Activated CD4-positive, alpha-beta T cell treated with anti-CD3 and anti-CD28 coated beads, Interleukin-2, Interleukin-4, amounts not matched to agents 100 ng/mL and 50 ng/mL, durations not matched to agents 16 hours and 8 hours (primary cell): ENCODE measurements at regions not wholly inside any gene's neighbourhood (a gene's known extent, or its start where the extent isn't known, plus 50 kb on each side); places are given as distances from the start of the nearest gene placed in this dataset.
"Not testable (repeated sequence)": the region's sequence is repeated elsewhere in the genome, so short reads cannot be mapped to it uniquely, and the experiment has no call there.

Source experiments
- DNase-seq: peaks from one replicate; pipeline ENCODE4 v3.0.0-alpha.2; 2020; ENCODE audit warnings: low spot score

GRCh38 chr1:83386946-83387345 is 612.0 kb downstream of the TTLL7 start:
- DNase-seq: not testable (repeated sequence)

- not testable (repeated sequence) for DNase-seq
These were observed 615.8 kb downstream of the TTLL7 start for GRCh38 chr1:83383107-83383506.

DNA sequence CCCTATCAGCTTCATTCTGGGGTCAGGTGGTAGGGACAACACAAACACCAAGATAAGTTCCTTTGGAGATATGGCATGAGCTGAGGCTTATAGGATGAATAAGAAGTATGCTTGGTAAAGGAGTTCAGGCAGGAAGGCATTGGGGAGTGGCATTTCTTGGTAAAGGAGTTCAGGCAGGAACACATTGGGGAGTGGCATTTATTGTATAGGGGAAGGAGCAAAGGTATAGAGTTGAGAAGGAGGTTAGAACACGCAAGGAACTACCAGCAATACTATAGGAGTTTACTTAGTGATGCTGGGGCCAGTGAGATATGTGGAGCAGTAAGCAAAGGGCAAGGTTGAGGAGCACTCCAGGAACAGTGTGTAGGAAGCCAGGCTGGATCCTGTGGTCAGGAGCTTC is 625.9 kb downstream of the TTLL7 start:
- not testable (repeated sequence) for DNase-seq

- DNase-seq: not testable (repeated sequence)
These were observed 629.1 kb downstream of the TTLL7 start for GRCh38 chr1:83369853-83370252.

DNA sequence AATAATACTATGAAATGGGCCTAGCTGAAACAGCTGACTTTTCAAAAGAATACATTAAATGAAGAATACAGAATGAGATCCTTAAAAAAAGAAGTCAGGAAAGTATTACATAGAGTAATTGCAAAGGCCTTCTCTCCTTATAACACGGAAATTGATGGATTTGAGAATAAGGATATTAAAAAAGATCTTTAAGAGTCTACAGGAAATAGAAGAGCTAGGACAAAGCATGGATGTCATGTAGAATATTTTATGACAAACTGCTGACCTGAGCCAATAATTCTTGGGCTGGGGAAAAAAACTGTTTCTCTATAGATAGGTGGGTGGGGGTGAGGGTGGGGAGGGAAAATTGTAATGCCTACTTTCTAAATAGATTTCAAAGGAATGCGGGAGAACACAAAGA is 633.6 kb downstream of the TTLL7 start:
- DNase-seq: not testable (repeated sequence)

DNA sequence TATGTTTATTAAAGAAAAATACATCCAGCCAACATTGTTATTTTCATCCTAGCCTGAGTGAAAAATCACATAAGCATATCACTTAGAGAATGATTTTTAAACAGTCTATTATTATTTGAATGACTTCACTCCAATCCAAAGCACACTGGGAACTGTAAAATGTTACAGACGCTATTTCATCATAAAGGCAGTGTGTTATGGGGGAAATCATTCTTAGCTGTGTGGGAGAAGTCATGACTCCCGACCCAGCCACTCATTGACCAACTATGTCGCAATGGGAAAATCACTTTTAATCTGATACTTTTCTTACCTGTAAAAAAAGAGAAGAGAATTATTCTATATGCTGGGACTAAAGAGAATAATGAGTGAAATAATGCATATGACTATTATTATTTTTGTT is 653.6 kb downstream of the TTLL7 start:
- DNase-seq: not testable (repeated sequence)

GRCh38 chr1:83343767-83344166 is 655.2 kb downstream of the TTLL7 start:
- not testable (repeated sequence) for DNase-seq

DNA sequence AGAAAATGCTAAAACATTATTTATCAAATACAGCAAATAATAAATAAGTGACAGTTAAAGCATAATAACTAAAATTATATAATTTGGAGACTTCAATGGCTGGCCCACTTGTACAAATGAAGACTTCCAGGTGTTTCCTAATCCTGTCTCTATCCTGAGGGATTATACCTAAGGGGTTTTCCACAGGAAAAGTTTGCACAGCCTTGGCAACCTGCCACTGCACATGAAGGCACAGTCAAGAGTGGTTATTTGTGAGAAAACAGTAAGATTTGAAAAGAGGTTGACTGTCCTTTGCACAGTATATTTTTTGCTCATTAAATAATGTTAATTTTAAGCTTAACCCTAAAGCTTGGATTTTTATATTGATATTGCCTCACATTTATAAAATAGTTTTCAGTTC is 655.9 kb downstream of the TTLL7 start:
- DNase-seq: not testable (repeated sequence)

- not testable (repeated sequence) for DNase-seq
These were observed 666.6 kb downstream of the TTLL7 start for GRCh38 chr1:83332308-83332707.

GRCh38 chr1:83318366-83318765 is 680.6 kb downstream of the TTLL7 start:
- DNase-seq: no peak

- not testable (repeated sequence) for DNase-seq
These were observed 683.5 kb downstream of the TTLL7 start for GRCh38 chr1:83315446-83315845.

DNA sequence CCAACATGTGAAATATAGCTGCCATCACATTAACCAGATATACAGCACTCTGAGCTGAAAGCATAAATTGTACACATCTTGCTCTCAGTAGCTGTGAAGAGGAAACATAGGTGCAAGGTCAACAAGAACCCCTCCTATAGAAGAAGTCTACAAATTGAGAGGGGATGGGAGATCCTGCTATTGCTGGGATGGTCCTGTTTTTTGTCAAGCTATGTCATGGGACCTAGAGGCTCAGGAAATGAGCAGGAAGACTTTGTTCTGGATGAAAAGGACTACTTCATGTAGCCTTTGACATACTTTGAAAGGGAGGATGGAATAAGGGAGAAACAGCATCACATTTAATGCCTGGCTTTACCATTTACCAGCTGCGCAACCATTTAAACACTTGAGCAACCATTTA is 688.8 kb downstream of the TTLL7 start:
- DNase-seq: not testable (repeated sequence)

DNA sequence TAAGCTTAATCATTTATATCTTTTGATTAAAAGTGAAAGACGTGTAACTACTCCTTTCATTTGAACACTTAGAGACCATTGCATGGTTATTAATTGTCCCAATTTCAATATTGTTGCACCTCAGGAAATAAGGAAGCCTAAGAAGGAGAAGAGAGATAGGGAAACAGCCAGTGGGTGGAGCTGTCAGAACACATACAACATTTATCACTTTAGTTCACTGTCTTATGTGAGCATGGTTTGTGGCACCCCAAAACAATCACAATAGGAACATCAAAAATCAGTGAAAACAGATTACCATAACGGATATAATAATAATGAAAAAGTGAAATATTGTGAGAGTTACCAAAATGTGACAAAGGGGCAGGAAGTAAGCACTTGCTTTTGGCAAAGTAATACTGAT is 689.9 kb downstream of the TTLL7 start:
- DNase-seq: not testable (repeated sequence)

GRCh38 chr1:83306811-83307210 is 692.1 kb downstream of the TTLL7 start:
- not testable (repeated sequence) for DNase-seq

DNA sequence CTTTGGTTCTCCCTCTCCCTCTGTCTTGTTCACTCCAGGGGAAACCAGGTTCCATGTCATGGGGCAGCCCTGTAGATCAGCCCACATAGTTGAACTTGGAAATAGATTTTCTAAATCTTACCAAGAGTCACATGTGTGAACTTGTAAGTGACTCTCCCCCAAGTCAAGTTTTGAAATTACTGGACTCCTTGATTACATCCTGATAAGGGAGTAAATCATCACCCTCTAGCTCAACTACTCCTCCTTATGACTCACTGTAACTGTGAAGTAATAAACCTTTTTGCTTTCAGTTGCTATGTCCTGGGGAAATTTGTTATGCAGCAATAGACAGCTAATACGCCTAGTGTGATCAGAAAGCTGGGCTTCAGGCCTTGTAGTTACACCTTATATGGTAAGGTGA is 703.3 kb downstream of the TTLL7 start:
- DNase-seq: peak; percentile 28

GRCh38 chr1:83287391-83287790 is 711.5 kb downstream of the TTLL7 start:
- not testable (repeated sequence) for DNase-seq

DNA sequence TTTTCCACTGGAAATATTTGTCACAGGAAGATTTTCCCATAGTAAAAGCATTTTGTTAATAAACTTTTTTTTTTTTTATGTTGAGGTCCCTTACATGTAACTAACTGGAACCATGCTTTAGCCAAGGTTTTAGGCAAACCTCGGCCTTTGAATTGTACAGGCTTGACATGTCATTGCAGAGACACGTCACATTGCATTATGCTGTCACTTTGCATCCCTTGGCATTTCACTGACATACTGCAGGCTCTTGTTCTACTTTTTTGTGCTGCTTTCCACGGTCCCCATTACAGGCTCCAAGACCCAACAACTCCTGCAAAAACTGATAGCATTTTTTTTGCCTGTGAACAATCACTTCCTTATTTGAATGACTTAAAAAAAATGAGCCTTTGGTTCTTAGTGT is 724.3 kb downstream of the TTLL7 start:
- DNase-seq: not testable (repeated sequence)

DNA sequence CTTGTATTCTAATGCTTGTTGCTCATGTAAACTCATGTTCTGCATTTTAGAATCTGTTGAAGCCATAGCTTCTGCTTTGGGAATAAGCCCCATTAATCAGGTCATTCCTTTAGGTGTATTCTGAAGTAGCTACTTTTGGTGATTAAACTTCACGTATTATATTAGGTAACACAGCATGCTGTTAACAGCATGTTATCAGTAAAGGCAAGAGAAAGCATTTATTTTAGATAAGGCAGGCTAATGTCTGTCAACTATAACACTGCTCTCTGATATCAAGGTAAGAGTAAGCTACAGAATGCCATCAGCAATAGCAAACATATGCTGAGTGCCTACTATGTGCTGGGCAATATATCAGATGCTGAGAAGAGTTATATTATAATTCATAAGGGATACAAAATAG is 726.4 kb downstream of the TTLL7 start:
- DNase-seq: not testable (repeated sequence)

DNA sequence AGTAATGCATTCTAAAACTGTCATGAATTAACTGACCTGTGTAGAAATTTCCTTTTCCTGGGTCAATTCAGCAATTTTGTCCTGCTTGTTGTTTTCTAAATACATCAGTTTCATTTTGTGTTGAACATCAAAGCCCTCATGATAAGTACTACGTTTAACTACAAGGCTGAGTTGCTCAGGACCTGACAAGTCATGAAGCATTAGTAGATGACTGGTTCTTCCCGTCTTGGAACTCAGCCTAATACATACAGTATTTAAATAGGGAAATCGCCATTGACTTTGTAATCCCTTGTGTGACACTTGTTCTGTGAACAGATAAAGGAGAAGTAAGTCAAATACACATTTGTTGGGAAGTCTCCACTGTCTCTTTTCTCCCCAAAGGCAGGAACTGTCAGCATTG is 727.1 kb downstream of the TTLL7 start:
- not testable (repeated sequence) for DNase-seq

GRCh38 chr1:83270801-83271200 is 728.1 kb downstream of the TTLL7 start:
- DNase-seq: not testable (repeated sequence)

DNA sequence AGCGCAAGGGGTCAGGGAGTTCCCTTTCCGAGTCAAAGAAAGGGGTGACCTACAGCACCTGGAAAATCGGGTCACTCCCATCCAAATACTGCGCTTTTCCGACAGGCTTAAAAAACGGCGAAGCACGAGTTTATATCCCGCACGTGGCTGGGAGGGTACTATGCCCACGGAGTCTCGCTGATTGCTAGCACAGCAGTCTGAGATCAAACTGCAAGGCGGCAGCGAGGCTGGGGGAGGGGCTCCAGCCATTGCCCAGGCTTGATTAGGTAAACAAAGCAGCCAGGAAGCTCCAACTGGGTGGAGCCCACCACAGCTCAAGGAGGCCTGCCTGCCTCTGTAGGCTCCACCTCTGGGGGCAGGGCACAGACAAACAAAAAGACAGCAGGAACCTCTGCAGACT is 735.1 kb downstream of the TTLL7 start:
- not testable (repeated sequence) for DNase-seq

DNA sequence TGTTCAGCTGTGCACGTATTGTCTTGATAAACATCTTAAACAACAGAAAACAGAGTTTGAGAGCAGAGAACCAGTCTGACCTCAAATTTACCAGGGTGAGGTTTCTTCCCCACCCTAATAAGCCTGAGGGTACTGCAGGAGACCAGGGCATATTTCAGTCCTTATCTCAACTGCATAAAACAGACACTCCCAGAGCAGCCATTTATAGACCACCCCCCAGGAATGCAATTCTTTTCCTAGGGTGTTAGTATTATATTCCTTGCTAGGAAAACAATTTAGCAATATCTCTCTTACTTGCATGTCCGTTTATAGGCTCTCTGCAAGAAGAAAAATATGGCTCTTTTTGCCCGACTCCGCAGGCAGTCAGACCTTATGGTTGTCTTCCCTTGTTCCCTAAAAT is 747.2 kb downstream of the TTLL7 start:
- not testable (repeated sequence) for DNase-seq

GRCh38 chr1:83246780-83247179 is 752.2 kb downstream of the TTLL7 start:
- DNase-seq: not testable (repeated sequence)

DNA sequence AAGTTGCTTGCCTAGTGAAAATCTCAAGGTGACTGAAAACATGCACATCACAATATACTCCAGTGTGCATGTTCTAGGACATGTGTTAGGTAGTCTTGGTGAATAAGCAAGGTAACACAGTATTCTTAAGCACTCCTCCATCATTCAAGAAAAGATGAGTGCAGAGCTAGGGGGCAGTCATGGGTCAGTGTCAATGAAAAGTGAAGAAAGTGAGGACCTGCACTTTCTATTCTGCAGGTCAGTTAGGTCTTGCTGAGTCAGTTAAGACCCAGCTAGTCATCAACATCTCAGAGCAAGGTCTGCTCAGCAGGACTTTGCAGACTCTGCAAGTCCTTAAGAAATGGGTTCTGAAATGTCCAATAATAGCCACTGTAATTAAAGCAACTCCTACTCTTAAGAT is 754.1 kb downstream of the TTLL7 start:
- DNase-seq: not testable (repeated sequence)

- DNase-seq: not testable (repeated sequence)
These were observed 759.4 kb downstream of the TTLL7 start for GRCh38 chr1:83239568-83239967.
